ENCODE measurements at regions not wholly inside any gene's neighbourhood (a gene's known extent, or its start where the extent isn't known, plus 50 kb on each side); places are given as distances from the start of the nearest gene placed in this dataset.

- H3K4me3 ChIP-seq (ENCODE audit: low read depth, low read length), result no peak overlapping the region
- no peak for TF ChIP-seq CTCF (IDR thresholded peaks at IDR 0.05; ENCODE audit: low read depth, low read length)
Measured at GRCh38 chr20:60599381-60599780, 641.2 kb downstream of the CDH26 start.

- TF ChIP-seq CTCF (IDR thresholded peaks at IDR 0.05; ENCODE audit: low read depth, low read length), result no peak
- H3K4me3 ChIP-seq (ENCODE audit: low read depth, low read length), result no peak overlapping the region
Measured at GRCh38 chr20:60600036-60600435, 641.8 kb downstream of the CDH26 start.

GRCh38 chr20:60624066-60624465 is 628.0 kb upstream of the CDH4 start:
- no peak for TF ChIP-seq CTCF (IDR thresholded peaks at IDR 0.05; ENCODE audit: low read depth, low read length)
- no peak overlapping the region for H3K4me3 ChIP-seq (ENCODE audit: low read depth, low read length)

- no peak overlapping the region for H3K4me3 ChIP-seq (ENCODE audit: low read depth, low read length)
- no peak for TF ChIP-seq CTCF (IDR thresholded peaks at IDR 0.05; ENCODE audit: low read depth, low read length)
Measured at GRCh38 chr20:60627751-60628565, 624.1 kb upstream of the CDH4 start.

- TF ChIP-seq CTCF (IDR thresholded peaks at IDR 0.05; ENCODE audit: low read depth, low read length), result no peak
- no peak overlapping the region for H3K4me3 ChIP-seq (ENCODE audit: low read depth, low read length)
Measured at GRCh38 chr20:60628749-60629148, 623.3 kb upstream of the CDH4 start.

- no peak overlapping the region for H3K4me3 ChIP-seq (ENCODE audit: low read depth, low read length)
- TF ChIP-seq CTCF (IDR thresholded peaks at IDR 0.05; ENCODE audit: low read depth, low read length), result no peak
Measured at GRCh38 chr20:60629206-60629605, 622.9 kb upstream of the CDH4 start.

- no peak overlapping the region for H3K4me3 ChIP-seq (ENCODE audit: low read depth, low read length)
- TF ChIP-seq CTCF (IDR thresholded peaks at IDR 0.05; ENCODE audit: low read depth, low read length), result no peak
Measured at GRCh38 chr20:60630609-60631008, 621.5 kb upstream of the CDH4 start.
